NB4 (cell line): ENCODE measurements at regions not wholly inside any gene's neighbourhood (a gene's known extent, or its start where the extent isn't known, plus 50 kb on each side); places are given as distances from the start of the nearest gene placed in this dataset.

ENCODE experiments used
- POLR2A ChIP-seq: IDR thresholded peaks from 2 replicates; pipeline ENCODE4 v1.6.1; 2011; ENCODE audit warnings: mild to moderate bottlenecking; ENCODE audit not compliant: insufficient read length; ENCODE audit errors: extremely low read depth
- TF ChIP-seq, protein P1 (sequence below): IDR thresholded peaks from one replicate; pipeline ENCODE4 v1.5.1; 2012; ENCODE audit warnings: low read depth, low read length

DNA sequence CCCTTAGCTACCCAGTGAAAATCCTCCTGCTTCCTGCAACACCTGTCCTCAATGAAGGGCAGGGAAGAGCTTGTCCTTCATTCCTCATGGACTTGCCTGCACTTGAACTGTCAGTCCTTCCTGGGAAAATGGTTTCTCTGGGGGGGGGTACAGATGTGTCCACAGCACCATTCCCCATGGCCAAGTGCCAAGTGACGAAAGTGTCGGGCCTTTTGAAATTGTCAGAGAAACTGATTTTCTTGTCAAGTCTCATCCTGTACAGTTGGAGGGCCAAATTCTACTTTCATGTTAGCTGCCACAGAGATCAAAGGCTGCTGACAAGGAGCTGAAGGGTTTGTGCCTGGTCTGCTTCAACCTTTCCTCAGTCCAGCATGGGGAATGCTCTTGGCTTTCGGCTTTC, 179.5 kb upstream of the PARP11 start:
- no peak for TF ChIP-seq POLR2A
- TF ChIP-seq, protein P1, sequence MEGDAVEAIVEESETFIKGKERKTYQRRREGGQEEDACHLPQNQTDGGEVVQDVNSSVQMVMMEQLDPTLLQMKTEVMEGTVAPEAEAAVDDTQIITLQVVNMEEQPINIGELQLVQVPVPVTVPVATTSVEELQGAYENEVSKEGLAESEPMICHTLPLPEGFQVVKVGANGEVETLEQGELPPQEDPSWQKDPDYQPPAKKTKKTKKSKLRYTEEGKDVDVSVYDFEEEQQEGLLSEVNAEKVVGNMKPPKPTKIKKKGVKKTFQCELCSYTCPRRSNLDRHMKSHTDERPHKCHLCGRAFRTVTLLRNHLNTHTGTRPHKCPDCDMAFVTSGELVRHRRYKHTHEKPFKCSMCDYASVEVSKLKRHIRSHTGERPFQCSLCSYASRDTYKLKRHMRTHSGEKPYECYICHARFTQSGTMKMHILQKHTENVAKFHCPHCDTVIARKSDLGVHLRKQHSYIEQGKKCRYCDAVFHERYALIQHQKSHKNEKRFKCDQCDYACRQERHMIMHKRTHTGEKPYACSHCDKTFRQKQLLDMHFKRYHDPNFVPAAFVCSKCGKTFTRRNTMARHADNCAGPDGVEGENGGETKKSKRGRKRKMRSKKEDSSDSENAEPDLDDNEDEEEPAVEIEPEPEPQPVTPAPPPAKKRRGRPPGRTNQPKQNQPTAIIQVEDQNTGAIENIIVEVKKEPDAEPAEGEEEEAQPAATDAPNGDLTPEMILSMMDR: no peak
